Lung microvascular endothelial cell (primary cell): ENCODE measurements at regions not wholly inside any gene's neighbourhood (a gene's known extent, or its start where the extent isn't known, plus 50 kb on each side); places are given as distances from the start of the nearest gene placed in this dataset.
"Not testable (repeated sequence)": the region's sequence is repeated elsewhere in the genome, so short reads cannot be mapped to it uniquely, and the experiment has no call there.

Experiments
- DNase-seq, 2 donors: peaks; one replicate each; pipeline versions ENCODE4 v3.0.0 to v3.0.0-alpha.2; 2010; ENCODE audit warnings: low read depth in 2 of 2

DNA sequence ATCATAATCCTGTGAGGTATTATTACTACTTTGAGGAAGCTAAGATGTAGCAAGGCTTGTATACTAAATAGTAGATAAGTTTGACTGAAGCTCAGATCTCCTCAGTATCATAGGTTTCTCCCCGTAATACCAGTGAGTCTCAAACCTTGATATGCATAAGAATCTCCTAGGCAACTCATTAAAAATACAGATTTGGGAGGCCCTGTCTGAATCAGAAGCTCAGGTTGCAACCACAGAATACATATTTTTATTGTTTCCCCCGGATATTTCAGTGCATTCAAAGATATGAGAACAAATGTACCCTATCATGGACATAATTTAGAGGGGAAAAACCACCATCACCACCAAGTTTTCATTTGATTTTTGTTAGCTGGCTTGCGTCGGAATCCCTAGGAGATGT is 242.1 kb upstream of the C2CD4B start:
- DNase-seq, result no peak

DNA sequence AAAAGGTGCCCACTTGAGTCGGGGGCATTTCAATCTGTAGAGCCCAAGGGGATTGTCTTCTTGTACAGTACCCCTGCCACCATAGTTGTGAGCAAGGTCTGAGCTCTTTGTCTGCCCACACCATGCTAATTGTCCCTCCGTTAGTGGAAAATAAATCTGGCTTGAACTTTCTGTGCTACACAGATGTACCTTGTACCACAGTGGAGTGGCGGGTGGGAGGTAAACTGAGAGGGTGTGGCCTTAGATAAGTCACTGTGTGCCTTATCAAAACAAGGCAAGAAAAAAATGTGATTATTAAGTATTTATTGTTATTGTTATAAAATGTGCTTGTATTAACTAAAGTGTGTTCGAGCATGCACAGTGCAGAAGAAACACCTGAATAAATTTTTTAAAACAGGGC is 242.9 kb upstream of the C2CD4B start:
- DNase-seq, result no peak

DNA sequence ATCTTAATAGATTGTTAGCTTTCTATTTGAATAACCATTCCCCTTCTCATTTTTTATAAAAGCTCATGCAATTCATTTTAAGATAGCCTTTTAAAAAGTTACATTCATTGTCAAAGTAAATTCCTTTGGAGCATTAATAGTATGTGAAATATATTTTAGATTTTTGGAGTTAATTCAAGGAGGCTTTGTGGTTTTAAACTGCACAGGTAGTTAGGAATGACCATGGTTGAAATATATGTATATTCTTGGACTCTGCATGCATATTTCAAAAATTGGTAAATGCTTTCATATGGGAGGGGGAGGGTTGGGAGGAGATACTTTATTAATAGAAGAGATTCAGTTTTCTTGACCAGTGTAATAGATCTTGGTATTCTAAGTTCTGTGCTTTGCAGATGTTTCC is 244.4 kb upstream of the C2CD4B start:
- DNase-seq, result no peak

DNA sequence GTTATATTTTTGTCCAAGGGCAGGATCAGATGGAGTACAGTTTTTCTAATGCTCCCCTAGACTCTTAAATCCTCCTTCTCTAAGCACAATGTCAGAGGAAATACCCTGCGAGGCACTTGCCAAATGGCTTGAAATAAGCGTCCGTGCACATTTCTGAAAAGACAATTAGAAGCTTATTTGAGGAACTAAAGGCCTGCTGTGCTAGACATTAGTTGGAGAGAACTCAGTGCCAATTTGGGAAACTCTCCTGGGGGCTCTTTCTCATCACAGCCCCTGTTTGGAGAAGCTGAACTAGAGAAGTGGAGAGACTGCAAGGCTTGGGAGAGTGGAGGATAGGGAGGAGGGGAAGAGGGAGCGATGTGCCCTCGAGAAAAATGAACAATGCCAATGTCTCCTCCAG is 247.6 kb upstream of the C2CD4B start:
- DNase-seq, result no peak

DNA sequence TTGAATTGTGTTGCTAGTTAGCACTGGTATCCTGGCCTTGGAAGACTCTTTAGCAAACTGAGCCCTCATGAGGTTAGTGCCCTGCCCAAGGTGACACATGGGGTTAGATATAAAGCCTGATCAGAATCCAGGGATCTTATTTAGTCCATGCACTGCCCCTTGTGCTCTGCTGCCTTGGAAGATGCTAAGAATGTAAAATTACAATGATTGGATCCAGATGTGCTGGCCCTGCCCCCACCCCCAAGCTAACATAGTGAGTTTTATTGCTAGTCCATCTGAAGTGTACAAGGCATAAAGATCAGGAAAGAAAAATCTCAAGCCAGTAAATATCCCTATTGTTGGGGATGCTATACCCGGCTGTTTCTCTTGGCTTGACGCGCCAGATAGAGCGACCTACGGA is 248.1 kb upstream of the C2CD4B start:
- DNase-seq, result no peak

DNA sequence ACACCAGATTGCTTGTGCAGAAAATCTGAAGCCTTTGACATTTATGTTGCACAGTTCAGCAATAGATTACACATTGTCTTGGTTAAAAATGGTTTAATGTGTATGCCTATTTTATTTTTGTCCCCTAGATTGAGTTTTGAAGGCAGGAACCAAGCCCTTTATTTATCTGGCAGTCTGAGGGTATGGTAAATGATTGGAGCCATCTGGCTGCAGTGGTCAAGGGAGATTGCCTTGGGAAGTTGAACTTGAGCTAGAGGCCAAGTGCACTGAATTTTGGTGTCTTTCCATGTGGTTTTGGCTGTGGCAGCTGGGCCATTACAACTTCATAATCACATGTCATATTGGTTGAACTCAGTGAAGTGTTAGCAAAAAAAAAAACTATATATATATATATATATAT is 248.7 kb upstream of the C2CD4B start:
- DNase-seq, result no peak

DNA sequence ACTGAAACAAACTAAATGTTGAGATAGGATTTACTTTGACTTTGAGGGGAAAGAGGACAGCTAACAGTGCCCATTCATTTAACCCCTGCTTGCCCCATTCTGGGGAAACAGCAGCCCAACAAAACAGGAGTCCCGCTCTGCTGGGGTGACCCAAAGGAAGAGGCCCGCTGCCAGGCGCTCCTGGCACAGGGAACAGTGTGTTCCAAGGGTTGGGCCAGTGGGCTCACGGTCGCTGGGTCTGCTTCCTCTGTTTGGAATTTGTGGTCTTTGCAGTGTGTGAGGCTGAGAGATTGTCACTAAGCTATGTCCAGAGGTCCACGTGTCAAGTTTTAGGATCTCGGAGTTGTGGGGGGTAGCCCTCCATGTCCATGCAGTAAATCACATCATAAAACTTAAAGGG is 250.4 kb upstream of the C2CD4B start:
- DNase-seq, result no peak

DNA sequence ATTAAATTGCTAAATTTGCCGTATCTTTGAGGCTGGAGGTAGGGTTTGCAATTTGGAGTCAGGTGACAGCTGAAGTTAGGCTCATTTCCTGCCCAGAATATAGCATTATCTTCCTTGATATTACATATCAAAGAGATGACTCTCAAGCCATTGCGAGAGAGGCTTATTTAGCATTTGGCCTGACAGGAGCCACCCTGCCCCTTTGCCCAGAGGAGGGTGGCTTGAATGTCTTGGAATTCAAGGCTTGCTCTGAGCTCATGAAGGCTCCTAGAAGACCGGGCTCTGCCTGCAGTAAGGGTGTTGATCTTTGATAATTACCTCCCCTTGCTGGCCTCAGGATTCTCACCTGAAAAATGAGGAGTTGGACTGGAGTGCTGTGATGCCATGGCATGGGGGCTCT is 251.4 kb upstream of the C2CD4B start:
- no peak for DNase-seq

DNA sequence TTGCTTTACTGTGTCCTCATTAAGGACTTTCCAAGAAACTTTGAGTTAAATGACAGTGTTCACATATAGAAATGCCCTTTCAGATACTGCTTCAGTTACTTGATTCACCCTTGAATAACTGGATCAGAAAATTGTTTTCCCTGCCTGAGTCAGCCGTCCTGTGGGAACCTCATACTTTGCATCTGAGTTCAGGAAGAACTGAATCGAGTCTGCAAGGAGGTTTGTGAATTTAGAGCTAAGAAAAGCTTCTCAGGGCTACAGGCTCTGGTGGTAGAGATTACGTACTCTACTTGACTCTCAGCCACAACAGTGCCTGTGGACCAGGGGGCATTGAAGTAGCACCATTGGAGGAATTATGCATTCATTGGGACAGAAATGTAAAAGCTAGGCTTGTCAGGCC is 252.4 kb upstream of the C2CD4B start:
- DNase-seq, result no peak

DNA sequence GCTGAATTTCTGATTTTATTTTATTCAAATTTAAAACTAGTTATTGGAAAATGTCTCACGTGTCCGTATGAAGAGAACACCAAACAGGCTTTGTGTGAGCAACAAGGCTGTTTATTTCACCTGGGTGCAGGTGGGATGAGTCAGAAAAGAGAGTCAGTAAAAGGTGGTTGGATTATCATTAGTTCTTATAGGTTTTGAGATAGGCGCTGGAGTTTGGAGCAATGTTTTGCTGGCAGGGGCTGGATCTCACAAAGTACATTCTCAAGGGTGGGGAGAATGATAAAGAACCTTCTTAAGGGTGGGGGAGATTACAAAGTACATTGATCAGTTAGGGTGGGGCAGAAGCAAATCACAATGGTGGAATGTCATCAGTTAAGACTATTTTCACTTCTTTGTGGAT is 253.4 kb upstream of the C2CD4B start:
- not testable (repeated sequence) for DNase-seq

DNA sequence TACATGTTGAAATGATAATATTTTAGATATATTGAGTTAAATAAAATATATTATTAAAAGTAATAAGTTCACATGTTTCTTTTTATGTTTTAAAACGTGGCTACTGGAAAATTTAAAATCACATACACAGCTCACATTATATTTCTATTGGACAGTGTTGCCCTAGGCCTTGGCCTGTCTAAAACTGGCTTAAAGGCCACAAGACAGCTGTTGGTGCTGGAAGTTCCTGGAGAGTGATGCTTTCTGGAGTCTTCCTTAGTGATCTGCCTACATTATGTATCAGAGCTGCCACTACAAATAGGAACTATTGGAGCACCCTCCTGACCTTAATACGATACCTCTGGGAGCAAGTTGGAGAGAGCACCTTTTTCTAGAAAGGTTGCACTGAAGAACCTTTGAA is 254.1 kb upstream of the C2CD4B start:
- no peak for DNase-seq

DNA sequence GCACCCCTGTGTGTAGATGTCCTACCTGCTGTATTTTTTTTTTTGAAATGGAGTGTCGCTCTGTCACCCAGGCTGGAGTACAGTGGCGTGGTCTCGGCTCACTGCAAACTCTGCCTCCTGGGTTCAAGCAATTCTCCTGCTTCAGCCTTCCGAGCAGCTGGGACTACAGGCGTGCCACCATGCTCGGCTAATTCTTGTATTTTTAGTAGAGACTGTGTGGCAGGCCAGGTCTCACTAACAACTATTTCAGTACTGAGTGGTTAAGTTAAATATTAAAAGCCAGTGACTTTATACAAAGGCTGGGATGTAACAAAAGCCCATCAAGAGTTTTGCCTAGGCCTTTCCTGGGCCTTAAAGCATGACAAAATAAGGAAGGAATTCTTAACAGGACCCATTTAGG is 255.3 kb upstream of the C2CD4B start:
- not testable (repeated sequence) for DNase-seq

DNA sequence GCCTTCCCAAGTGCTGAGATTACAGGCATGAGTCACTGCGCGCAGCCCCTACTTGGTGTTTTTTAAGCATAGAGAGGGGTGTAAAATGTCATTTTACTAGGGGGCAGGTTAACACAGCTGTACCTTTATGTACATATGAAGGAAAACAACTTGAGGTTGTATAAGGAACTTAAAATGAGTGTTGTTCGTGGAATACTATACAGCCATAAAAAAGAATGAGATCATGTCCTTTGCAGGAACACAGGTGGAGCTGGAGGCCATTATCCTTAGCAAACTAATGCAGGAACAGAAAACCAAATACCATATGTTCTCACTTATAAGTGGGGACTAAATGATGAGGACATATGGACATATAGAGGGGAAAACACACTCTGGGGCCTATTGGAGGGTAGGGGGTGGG is 256.2 kb upstream of the C2CD4B start:
- DNase-seq, result no peak

DNA sequence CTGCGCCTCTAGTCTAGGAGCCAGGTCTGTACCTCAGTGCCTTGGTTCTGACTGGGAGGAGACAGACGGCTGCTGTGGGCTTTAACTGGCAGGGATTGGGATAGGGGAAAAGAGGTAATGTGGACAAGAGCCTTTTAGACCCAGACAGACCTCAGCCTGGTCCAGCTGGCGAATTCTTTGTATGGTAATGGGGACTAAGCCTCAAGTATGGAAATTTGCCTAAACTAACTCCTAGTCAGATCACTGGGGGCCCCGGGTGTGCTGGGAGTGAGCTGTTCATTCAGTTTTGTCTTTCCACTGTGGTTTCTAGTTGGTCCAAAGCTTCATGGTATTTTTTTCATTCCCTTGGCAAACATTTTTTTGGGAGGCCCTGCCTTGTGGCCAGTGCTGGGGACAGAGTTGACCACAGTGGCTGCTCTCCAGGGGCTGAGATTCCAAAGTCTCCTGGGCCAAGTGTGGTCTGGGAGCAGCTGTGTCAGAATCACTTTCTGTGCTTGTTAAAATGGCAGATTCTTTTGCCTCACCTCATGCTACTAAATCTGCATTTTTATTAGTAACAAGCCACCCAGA is 261.4 kb upstream of the C2CD4B start:
- DNase-seq, result no peak

DNA sequence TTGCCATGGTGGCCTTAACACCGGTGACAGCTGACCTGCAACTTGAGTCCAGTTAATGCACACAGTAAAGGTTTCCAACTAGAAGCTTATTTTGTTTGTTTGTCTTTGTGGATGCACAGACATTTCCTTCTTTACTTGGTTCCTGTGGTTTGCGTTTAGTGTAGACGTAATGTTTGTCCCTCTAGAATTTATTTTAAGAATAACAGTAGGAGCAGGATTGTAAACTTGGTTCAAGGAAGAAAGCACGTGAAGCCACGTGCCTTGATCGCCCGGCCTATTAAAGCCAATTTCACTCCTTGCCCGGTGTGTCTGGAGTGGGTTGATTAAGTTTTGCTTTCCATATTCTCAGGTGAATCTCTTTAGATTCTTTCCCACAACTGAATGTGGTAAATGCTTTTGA is 263.2 kb upstream of the C2CD4B start:
- DNase-seq, result no peak

DNA sequence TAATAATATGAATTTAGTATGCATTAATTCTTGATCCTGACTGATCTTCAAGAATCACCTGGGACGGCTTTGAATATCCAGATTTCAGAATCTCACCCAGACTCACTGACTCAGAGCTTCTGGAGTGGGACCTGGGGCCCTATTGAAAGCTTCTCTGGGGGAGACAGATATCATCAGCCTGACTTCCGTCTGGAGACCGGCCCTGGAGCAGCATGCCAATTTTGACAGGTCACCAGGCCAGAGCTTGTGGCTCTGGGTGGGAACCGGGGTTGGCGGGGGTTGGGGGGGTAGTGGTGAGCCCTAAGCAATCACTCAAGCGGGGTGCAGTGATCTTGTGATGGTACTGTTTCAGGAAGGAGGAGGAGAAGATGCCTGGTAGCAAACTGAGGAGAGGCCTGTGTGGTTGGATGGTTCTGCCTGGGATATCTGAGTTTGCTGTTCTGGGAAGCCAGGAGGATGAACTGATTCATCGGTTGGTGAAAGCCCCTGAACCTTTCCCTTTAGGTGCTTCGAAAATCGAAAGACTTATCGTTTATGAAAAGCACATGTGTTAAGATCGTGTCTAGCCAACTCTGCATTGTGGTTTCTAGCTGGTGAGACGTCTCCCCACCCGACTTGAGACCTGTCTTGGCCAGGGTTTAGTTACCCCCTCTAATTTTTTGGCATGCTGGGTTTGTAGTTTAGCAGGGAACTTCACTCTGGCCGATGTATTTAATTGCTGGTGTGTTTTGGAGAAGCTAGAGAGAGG is 263.9 kb upstream of the C2CD4B start:
- no peak for DNase-seq

DNA sequence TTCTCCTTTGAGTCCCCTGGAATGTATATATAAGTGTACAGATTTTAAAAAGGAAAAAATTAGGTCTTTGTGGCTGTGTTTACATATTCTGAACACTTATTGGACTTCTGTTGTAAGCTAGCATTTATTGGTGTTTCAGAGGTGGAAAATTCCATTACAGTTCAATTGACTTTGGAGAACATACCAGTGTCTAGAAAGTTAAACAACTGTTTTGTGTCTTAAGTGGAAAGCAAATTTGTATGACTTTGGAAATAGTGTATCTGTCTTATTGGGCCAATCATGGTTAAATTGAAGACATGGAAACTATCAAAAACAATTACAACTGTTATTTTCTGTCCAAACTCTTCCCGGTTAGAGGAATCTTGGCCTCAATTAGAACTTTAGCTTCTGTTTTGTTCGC is 265.0 kb upstream of the C2CD4B start:
- no peak for DNase-seq

DNA sequence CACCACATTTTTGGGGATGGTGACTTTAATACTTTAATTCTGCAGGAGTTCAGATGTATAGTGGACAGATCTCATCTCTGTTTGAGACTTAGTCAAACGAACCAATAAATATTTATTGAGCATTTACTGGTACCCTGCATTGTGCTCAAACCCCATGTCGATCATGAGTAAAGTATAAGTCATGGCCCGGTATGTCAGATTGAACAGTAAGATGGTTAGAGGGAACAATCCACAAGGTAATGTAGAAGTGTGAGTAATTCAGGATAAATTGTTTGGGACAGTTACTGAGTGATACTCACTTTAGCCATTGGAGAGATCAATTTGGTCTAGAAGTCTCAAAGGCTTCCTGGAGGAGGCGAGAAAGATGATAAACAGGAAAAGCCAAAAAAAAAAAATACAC is 265.5 kb upstream of the C2CD4B start:
- no peak for DNase-seq

DNA sequence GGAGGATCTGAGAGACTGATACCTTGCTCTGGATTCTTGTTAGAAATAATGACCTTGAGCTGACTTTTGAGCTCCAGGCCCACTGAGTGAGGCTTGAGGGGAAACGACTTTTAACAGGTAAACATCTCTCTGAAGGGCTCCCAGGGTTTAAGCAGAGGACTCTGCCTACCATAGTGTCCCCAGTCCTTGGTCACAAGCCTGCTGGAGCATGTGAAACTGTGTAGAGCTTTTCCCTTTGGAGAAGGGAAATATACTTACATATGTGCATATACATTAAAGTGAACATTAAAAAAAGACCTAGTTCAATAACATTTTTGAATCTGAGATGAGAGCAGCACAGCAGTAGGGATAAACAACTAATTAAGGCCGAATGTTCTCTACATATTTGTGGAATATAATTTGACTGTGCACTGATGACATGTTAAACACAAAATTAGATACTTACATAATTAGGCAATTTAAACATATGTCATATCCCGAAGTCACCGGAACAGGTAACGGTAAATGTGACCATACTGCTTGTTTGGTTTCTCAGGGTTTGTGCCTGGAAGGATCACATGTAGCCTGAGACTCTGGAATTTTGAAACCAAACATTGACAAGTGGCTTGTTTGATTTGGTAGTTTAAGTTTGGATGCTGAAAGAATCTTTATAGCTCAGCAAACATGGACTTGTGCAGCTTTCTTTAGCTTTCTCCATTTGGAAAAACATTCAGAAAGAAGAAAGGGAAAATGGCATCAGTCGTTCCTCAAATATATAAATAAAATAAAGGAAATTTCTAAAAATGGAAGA is 266.1 kb upstream of the C2CD4B start:
- no peak for DNase-seq

DNA sequence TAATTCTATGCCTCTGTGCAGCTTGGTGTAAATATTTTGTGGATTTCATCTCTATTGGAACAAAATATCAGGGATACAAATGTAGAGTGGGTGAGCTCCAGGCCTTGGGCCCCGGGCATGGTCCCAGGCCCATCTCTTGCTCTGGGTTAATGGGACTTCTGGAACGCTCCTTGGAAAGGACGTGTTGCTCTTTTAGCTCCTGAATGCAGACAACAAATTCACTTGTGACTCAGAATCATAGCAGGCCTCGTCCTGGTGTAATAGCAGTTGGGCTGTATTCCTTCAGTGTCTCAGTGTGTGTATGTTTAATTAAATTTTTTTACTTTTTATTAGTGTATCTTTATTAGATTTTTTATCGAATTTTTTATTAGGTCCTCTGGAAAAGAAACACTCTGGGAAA is 266.7 kb upstream of the C2CD4B start:
- DNase-seq, result no peak

DNA sequence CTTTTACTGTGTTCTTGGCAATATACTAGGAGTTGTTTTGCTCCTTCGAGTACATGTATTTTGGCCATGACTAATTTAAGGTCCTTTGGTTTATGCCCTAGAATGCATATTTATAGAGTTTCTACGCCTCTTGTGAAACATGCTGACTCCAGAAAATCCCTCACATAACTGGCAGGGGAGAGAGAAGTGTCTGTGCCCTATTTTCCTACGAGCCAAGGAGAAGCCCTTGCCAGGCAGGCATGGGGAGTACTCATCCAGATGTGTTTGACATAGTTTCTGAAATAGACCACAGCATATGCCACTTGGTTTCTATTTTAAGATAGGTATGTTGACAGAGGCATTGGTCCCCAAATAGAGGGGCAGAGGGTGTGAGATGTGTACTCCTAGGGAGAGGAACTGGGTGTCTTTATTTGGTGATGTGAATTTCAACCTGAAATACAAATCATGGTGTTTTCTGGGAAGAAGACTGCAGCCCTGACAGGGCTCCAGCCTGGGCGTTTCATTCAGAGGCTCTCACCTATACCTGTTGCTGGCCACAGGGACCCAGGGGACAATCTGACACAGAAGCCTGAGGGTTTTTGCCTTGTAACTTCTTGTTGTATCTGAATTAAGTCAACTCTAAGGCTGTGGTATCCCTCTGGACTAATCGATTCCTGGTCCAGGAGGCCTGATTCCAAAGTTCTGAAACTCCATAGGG is 267.8 kb upstream of the C2CD4B start:
- no peak for DNase-seq

DNA sequence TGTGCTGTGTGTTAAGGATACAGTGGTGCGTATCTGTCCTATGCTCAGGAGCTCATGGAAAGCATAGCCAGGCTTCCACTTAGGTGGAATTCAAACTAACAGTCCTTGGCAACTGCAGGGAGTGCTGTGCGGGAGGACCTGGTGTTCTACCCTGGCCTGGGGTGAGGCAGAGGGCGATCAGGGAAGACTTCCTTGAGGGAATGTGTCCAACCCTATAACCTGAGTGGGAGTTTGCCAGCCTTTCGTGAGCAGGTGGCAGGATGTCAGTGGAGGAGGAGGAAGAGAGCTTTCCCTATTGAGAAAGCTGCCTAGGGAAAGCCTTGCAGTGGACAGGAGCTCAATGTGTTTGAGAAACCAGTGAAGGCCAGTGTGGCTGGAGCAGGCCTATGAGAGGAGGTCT is 271.1 kb upstream of the C2CD4B start:
- no peak for DNase-seq
